ENCODE measurements at regions not wholly inside any gene's neighbourhood (a gene's known extent, or its start where the extent isn't known, plus 50 kb on each side); places are given as distances from the start of the nearest gene placed in this dataset.
A peak's percentile ranks its signal among the peaks of the same experiment; 100 is the strongest.
"Not testable (repeated sequence)": the region's sequence is repeated elsewhere in the genome, so short reads cannot be mapped to it uniquely, and the experiment has no call there.

- DNase-seq: not testable (repeated sequence)
Observed at GRCh38 chr6:141746324-141746723, 386.4 kb upstream of the GJE1 start.

- DNase-seq: no peak
Observed at GRCh38 chr6:141744971-141745370, 387.8 kb upstream of the GJE1 start.

GRCh38 chr6:141744194-141744925 is 388.4 kb upstream of the GJE1 start:
- no peak for DNase-seq

GRCh38 chr6:141736104-141736503 is 396.6 kb upstream of the GJE1 start:
- no peak for DNase-seq

DNA sequence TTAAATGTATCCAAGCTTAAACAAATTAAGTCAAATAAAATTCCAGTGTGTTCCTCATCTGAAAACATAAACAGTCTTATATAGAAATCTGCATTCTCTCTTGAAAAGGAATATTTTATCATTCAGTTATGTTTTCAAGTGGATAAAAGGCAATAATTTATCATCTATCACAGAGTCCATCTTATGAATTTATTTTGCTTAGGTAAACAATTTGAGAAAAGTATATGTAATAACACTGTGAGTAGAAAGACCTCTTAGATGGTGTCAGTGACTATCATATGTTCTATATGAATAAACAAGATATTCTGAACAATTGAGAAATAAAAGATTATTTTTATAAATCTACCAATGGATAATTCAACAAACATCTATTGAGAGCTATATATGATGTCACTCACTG is 397.6 kb upstream of the GJE1 start:
- DNase-seq: no peak

GRCh38 chr6:141734071-141734840 is 398.5 kb upstream of the GJE1 start:
- DNase-seq: no peak

DNA sequence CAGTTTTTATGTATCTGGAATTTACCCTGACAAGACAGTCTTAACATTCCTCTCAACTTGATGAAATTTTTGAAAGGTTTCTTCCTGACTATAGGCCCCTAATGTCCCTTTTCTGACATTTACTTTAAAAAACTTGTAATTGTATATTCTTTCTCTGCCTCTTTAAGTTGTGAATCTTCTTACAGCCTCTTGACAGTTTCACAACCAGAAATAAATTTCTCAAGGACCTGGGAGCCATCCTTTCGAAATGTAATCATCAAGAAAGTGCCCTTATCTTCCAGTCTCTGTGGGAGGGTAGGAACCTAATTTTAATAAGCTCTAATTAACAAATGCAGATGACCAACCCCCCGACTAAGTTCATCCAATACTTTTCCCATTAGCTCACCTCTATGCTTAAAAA is 403.6 kb upstream of the GJE1 start:
- no peak for DNase-seq

GRCh38 chr6:141728330-141728729 is 404.4 kb upstream of the GJE1 start:
- no peak for DNase-seq

DNA sequence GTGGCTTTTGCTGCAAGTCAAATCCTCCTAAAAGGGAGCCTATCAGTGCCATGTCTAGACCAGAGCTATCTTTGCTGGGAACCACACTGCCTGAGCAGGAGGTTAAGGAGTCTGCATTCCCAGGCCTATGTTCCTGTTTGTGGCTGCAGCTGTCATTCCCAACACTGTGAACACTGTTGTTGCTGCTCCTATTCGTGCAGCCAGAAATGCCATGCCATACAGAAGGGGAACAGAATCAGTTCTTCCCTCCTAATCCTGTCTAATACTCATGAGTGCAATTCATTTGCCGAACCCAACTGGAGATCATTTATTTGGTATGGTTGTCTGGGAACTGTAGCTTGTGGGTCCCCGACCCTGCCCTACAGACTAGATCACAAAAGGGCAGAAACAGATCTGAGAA is 406.5 kb upstream of the GJE1 start:
- no peak for DNase-seq

GRCh38 chr6:141724731-141725130 is 408.0 kb upstream of the GJE1 start:
- DNase-seq: no peak

DNA sequence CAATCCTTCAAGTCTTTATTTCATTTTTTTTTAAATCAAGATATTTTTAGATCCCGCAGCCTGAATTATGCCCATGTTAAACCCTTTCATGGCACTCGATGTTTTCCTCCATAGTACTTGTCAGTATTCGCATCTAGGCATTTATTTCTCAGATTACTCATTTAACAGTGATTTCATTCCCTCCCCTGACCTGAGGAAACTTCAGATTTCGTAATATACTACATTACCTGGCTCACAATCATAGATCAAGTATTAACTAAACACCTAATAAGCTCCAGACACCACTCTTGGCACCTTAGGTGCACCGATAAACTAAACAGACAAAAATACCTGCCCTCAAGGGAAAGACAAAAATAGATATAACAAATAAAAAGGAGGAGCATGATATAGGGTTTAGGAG is 413.2 kb upstream of the GJE1 start:
- DNase-seq: no peak

DNA sequence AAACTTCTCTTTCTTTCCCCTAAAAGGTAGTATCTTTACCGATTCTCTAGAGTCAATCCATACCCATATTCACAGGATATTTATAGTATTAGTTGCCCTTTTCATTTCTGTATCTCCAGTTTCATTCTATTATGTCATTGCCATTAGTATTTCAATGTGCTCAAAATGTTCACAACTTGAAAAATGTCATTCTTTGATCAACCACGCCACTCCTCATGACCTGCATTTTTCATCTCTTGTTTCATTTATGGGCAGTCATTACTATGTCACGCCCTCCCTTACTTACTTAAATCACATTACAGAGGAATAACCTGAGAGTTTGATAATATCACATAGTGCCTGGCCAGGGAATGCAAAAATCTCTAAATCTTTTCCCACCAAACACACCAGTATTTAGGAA is 427.3 kb upstream of the GJE1 start:
- DNase-seq: no peak

GRCh38 chr6:141704151-141704550 is 428.6 kb upstream of the GJE1 start:
- no peak for DNase-seq

DNA sequence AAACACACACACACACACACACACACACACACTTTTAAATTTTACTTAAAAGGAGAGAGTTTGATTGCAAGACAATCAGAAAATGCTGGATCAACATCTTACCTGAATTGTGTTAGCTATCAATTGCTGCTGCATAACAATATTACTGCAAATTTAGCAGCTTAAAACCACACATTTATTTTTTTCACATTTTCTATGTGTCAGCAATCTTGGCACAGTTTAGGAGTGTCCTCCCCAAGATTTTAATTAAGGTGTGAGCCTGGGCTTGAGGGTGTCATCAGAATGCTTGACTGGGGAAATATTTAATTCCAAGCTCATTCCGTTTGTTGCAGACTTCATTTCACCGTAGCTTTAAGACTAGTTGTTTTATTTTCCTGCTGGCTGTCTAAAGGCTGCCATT is 431.0 kb upstream of the GJE1 start:
- no peak for DNase-seq

DNA sequence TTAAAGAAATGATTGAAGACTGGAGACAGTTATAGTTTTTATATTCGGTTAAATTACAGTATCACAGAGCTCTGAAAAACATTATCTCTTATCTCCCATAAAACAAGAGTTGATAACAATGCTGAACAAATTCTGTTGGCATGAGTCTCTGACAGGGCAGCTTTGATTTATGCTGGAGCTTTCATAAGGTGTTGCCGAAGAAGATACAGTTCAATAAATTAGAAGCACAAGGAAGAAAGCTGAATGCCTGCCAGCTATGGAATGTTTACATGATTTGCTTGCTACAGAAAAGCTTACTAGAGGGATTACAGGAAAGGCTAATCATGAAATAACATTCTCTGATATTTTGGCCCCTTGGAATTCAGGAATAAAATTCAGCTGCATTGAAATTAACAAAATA is 431.9 kb upstream of the GJE1 start:
- DNase-seq: no peak

DNA sequence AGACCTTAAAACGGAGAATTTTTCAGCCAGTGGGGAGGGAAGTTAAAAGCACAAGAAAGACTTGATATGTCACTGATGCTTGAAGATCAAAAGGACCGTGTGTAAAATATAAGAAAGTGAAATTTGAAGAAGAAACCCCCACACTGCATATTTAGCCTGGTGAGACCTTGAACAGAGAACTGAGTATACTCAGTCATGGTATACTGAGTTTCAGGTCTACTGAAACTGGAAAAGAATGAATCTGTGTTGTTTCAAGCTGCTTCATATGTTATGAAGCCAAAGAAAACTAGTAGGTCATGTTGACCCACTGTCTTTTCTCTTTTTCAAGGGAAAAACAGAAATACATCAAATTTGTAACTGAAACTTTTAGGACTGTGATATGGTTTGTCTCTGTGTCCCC is 443.8 kb upstream of the GJE1 start:
- no peak for DNase-seq

DNA sequence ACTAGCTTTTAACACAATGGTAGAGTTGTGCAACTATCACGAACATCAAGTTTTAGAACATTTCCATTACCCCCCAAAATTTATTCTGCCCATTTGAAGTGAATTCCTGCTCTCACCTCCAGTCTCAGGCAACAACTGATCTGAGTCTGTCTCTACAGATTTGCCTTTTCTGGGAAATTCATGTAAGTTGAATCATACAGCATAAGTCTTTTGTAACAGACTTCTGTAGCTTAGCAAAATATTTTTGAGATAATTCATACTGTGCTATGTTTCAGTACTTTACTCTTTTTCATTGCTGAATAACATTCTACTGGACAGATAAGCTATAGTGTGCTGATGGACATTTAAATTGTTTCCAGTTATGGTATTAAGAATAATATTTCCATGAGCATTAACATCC is 447.3 kb upstream of the GJE1 start:
- no peak for DNase-seq

DNA sequence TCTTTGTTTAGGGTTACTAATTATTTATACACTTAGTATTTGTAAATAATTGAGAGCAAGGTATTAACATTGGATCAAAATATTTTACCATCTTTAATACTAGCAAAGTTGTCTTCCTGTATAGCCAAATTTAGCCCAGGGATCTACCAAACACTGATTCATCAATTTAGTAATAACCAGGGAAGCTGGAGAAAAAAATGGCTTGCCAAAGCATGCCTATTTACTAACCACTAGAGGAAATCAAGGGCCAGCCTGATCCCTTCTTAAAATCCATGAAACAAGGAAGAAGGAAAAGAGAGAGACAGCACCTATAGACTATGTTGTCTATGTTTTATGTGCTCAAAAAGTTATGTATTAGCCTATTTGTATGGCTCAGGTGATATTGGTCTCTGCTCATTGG is 450.3 kb upstream of the GJE1 start:
- DNase-seq: no peak

DNA sequence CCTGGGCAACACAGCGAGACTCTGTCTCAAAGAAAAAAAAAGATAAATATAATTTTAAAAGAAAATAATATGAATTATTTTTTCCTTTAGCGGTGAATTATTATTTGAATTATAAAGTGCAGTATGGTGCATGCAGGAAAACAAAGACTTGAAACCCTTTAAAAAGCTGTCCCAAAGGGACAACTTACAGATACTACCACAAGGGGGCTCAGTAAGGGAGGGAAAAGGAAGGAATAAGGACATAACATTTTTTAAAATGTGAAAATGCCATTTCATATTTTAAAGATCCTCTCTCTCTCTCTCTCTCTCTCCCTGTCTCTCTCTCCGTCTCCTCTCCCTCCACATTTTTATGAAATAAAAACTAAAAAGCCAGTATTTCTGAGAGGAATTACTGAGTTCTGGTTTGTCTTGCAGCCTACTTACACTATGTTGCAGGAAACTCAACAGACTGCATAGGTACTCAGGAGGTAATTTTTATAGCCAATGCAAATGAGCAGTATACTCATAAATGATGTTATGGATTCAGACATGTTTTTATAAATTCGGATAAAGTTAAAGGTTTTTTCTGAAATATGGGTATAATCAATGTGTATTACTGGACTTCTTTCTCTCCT is 455.0 kb upstream of the GJE1 start:
- DNase-seq: peak; percentile 43

GRCh38 chr6:141675957-141676356 is 456.8 kb upstream of the GJE1 start:
- peak; percentile 37 for DNase-seq

DNA sequence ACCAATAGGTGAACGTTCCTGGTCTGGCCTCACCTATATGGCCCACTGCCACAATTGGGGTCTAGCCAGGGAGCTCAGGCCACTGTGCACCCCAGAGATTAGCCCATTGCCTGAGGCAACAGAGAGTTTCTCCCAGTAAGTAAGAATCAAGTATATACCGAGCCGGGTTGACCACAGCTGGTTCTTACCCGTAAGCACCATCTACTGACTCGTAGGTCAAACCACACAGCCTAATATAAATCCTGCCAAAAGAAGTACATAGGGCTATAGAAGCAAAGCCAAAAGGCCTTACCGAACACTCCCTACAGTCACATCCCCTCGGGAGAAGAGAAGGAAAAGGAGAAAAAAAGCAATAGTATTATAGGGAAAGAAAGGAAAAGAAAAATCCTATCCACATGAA is 463.6 kb upstream of the GJE1 start:
- no peak for DNase-seq

DNA sequence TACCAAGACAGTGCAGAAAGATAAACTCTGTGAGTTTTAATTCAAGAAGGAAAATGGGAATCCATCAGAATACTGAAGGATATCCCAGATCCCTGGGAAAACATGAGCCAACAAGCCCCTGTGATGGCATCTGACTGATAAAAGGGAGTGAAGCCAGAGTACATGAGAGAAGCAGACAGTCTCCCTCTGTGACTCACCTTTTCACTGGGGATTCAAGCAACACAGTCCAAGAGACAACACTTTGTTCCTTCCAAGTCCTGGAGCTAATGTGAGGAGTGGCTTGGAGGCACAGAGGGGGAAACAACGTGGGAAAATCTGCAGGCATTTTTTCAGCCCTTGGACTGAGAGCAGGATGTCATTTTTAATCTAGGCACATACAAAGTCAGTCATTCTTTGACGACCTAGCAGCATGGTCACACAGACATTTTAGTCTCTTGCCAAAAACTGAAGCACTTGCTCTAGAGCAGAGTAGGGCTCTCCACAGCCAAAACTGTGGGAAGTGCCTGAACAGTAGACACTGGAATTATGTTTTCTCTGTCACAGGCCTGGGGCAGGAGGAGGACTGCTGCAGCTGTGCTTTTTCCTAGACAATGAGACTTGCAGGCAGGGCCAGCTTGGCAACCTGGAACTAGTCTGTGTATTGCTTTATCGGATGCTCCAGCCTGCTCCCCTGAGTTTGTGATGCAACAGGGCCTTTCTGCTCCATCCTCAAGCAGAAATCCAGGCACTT is 465.0 kb upstream of the GJE1 start:
- DNase-seq: no peak

DNA sequence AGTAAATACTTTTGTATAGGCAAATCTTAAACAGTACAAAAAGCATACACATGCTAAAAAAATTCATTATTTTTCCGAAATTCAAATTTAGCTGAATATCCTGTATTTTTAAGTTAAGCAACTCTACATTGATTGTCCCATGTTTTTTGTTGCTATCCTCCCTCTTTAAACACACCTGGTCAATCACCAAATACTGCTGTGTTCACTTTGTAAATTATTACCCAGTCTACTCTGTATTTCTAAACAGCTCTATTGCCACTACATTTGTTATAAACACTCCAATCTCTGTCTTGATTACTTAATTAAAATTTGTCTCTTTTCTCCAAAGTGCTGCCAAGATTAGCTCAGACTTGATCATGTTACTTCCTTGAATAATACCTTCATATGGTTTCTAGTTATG is 466.5 kb upstream of the GJE1 start:
- no peak for DNase-seq

DNA sequence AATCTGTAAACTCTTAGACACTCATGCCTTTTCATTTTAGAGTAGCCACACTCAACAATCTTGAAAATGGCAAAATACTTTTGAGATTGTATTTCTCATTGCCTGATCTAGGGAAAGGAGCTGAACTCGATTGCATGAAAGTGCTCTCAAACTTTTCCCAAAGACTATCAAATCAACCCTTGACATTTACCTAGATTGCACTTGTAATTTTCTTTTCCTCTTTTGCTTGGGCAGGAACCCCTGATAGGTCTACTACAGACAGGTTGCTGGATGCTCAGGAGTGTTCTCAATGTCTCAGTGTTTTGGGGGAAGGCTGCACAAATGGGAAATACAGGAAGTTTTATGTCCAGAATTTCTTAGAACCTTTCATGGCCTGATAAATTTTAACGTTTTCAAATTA is 468.0 kb upstream of the GJE1 start:
- DNase-seq: no peak

Measured in NCI-H1105 treated with DMSO at 0.1 percent for 48 hours (cell line).